Heart left ventricle (tissue), 13 donors: ENCODE measurements at regions not wholly inside any gene's neighbourhood (a gene's known extent, or its start where the extent isn't known, plus 50 kb on each side); places are given as distances from the start of the nearest gene placed in this dataset.

Experiments used
- CTCF ChIP-seq, 12 donors: fragments of 200-600 bp; sonication (generic) in 4 of 12; IDR thresholded peaks; one replicate each; pipeline versions ENCODE4 v1.5.0 to v1.8.0; 2018 to 2022; ENCODE audit warnings: antibody characterized with exemption in 12 of 12, mild to moderate bottlenecking in 5 of 12
- POLR2A ChIP-seq, 2 donors: fragments of 450-650 bp; IDR thresholded peaks; one replicate each; pipeline ENCODE4 v1.6.1; 2017; ENCODE audit warnings: antibody characterized with exemption in 2 of 2, mild to moderate bottlenecking in 2 of 2, moderate library complexity in 2 of 2
- donor health status: ischemic (EF 13 %, LVEDD 7.1; RV severe dilation, severe dysfunction).
- donor health status: DM: no; HTN: yes; CAD: no.
- donor health status: DM: no; HTN: no; CAD: no.
- donor health status: ischemic (EF 25% LVEDD 6.9; RV normal size, moderate dysfunction).
- donor health status: ischemic (EF 25% LVEDD 5.7; RV mildly dilated, moderate dysfunction).
- donor health status: ischemic (EF 35%, LVEDD 5.7; RV mildly dilated, moderate dysfunction).
- donor health status: nonischemic (EF 11% LVEDD 7.7; RV severe dilation, severe dysfunction).
- donor health status: DM: yes; HTN: yes; CAD: no.
- donor health status: PGD.
- donor health status: ischemic (EF 29% LVEDD 5.4; RV normal size, mild dysfunction).
- donor health status: nonischemic (EF 23%, LVEDD 6.1; RV moderate dilation, normal function).

DNA sequence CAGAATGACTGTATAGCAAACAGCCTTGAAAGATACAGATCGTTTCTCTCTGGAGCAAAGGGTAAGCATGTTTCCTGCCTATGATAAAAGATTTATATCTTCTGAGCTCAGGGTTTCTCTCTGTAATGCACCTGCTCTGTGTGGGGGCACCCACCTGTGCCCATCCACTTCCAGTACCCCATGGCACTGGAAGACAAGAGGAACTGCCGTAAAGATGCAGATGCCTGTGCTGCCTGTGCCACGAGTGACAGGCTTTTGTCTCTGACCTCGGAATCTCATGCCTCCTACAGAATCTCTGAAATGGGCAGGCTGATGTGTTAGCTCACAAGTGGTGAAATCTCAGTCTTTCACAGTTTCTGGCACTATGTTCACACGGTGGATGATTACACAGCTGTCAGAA lies 50.3 kb upstream of the ATP11A start:
- TF ChIP-seq CTCF (IDR thresholded peaks at IDR 0.05) (no peak), POLR2A (IDR thresholded peaks at IDR 0.05) (no peak)
